SK-N-SH (cell line): ENCODE measurements at regions not wholly inside any gene's neighbourhood (a gene's known extent, or its start where the extent isn't known, plus 50 kb on each side); places are given as distances from the start of the nearest gene placed in this dataset.

Experiments
- CHD2 ChIP-seq: fragments of 150-350 bp; IDR thresholded peaks from 2 replicates; pipeline ENCODE4 v1.6.1; 2018; ENCODE audit warnings: low read length; ENCODE audit not compliant: partially characterized antibody
- CTCF ChIP-seq: fragments of 200-600 bp; sonication (generic); IDR thresholded peaks from 2 replicates; pipeline ENCODE4 v1.6.1; 2017; ENCODE audit warnings: antibody characterized with exemption, mild to moderate bottlenecking, moderate library complexity
- EP300 ChIP-seq, 2 experiments: IDR thresholded peaks; 2 replicates each; pipeline versions ENCODE4 v1.4.0 to v1.6.1; 2012; ENCODE audit warnings: borderline replicate concordance in 1 of 2, low read depth in 1 of 2, low read length in 1 of 2
- EZH2phosphoT487 ChIP-seq: fragments of 200-600 bp; sonication (generic); IDR thresholded peaks from 2 replicates; pipeline ENCODE4 v1.6.1; 2017; ENCODE audit warnings: low read depth, mixed run types, mild to moderate bottlenecking, antibody characterized with exemption, moderate library complexity, borderline replicate concordance
- GABPA ChIP-seq: IDR thresholded peaks from 2 replicates; pipeline ENCODE4 v1.4.0; 2012; ENCODE audit warnings: low read depth, mild to moderate bottlenecking
- GATA2 ChIP-seq: sonication (generic); formaldehyde crosslinking; IDR thresholded peaks from 2 replicates; pipeline ENCODE4 v1.5.0; 2020; ENCODE audit warnings: mild to moderate bottlenecking, missing genetic modification reagents
- MAX ChIP-seq: IDR thresholded peaks from 2 replicates; pipeline ENCODE4 v1.4.0; 2012; ENCODE audit warnings: low read depth
- PBX3 ChIP-seq: IDR thresholded peaks from 2 replicates; pipeline ENCODE4; 2012
- YY1 ChIP-seq: IDR thresholded peaks from 2 replicates; pipeline ENCODE4 v1.4.0; 2012; ENCODE audit warnings: low read depth, mild to moderate bottlenecking

GRCh38 chr18:77967791-77968190 lies 718.1 kb downstream of the GALR1 start:
- TF ChIP-seq CTCF (no peak), MAX (no peak), YY1 (no peak), CHD2 (no peak), GATA2 (CRISPR knock-in tag) (no peak), GABPA (no peak), EP300 (IDR thresholded peaks at IDR 0.05; ENCODE audit: borderline replicate concordance in 1 of 2, low read depth in 1 of 2, low read length in 1 of 2) (no peak), PBX3 (no peak), EZH2phosphoT487 (no peak)
